K562 (cell line): ENCODE measurements at regions not wholly inside any gene's neighbourhood (a gene's known extent, or its start where the extent isn't known, plus 50 kb on each side); places are given as distances from the start of the nearest gene placed in this dataset.

Experiments
- CEBPG ChIP-seq, 3 experiments: fragments of 200-800 bp in 1 of 3; sonication (Bioruptor generic) in 1 of 3; sonication (generic) in 1 of 3; formaldehyde crosslinking in 1 of 3; IDR thresholded peaks in 2 of 3; conservative IDR thresholded peaks in 1 of 3; 2 replicates each; pipeline versions ENCODE4 v1.6.1 to v1.8.0; 2016 to 2022; ENCODE audit warnings: missing compliant biosample characterization in 2 of 3, missing genetic modification characterization in 2 of 3, mild to moderate bottlenecking in 1 of 3, missing genetic modification reagents in 1 of 3
- CHD1 ChIP-seq: fragments of 200-600 bp; sonication (generic); IDR thresholded peaks from one replicate; pipeline ENCODE4 v1.6.1; 2012; ENCODE audit warnings: mild to moderate bottlenecking, moderate library complexity, low read length, inconsistent platforms
- FIP1L1 ChIP-seq: fragments of 200-400 bp; formaldehyde crosslinking; IDR thresholded peaks from 2 replicates; pipeline ENCODE4 v1.6.1; 2018; ENCODE audit warnings: mild to moderate bottlenecking, low read depth, low read length; ENCODE audit not compliant: poor library complexity, severe bottlenecking
- HDAC2 ChIP-seq: fragments of 450-650 bp; IDR thresholded peaks from 2 replicates; pipeline ENCODE4 v1.6.1; 2016; ENCODE audit warnings: mild to moderate bottlenecking
- ILK ChIP-seq: fragments of 450-650 bp; IDR thresholded peaks from 2 replicates; pipeline ENCODE4 v1.6.1; 2016; ENCODE audit warnings: missing genetic modification characterization, low read depth, mild to moderate bottlenecking, missing compliant biosample characterization, moderate library complexity, borderline replicate concordance
- KDM1A ChIP-seq, 2 experiments: fragments of 450-650 bp; IDR thresholded peaks; 2 replicates each; pipeline ENCODE4 v1.6.1; 2016; ENCODE audit warnings: mild to moderate bottlenecking in 2 of 2
- KLF10 ChIP-seq: fragments of 250-450 bp; sonication (Bioruptor Pico); IDR thresholded peaks from 2 replicates; pipeline ENCODE4 v1.6.1; 2021; ENCODE audit warnings: matching md5 sums
- NCOA4 ChIP-seq: fragments of 450-650 bp; IDR thresholded peaks from 2 replicates; pipeline ENCODE4 v1.6.1; 2018; ENCODE audit warnings: mild to moderate bottlenecking; ENCODE audit not compliant: partially characterized antibody
- POLR2B ChIP-seq: fragments of 450-650 bp; IDR thresholded peaks from 2 replicates; pipeline ENCODE4 v1.6.1; 2018; ENCODE audit warnings: low read depth; ENCODE audit not compliant: partially characterized antibody
- POLR3A ChIP-seq: IDR thresholded peaks from 2 replicates; pipeline ENCODE4 v1.6.1; 2011; ENCODE audit warnings: borderline replicate concordance, mild to moderate bottlenecking, moderate library complexity; ENCODE audit not compliant: insufficient read length, insufficient read depth; ENCODE audit errors: extremely low read depth
- PTTG1 ChIP-seq: fragments of 450-650 bp; IDR thresholded peaks from 2 replicates; pipeline ENCODE4 v1.6.1; 2016; ENCODE audit warnings: low read depth, mild to moderate bottlenecking, missing genetic modification characterization, missing compliant biosample characterization
- RBM25 ChIP-seq: fragments of 200-400 bp; formaldehyde crosslinking; IDR thresholded peaks from 2 replicates; pipeline ENCODE4 v1.6.1; 2018; ENCODE audit warnings: low read length, low read depth, moderate library complexity; ENCODE audit not compliant: severe bottlenecking
- TAL1 ChIP-seq: fragments of 450-650 bp; IDR thresholded peaks from 2 replicates; pipeline ENCODE4 v1.6.1; 2016; ENCODE audit warnings: mild to moderate bottlenecking
- TCF7L2 ChIP-seq: fragments of 150-350 bp; IDR thresholded peaks from 2 replicates; pipeline ENCODE4 v1.6.1; 2016; ENCODE audit warnings: low read depth, mild to moderate bottlenecking, low read length, moderate library complexity
- THRAP3 ChIP-seq: fragments of 450-650 bp; IDR thresholded peaks from 2 replicates; pipeline ENCODE4 v1.6.1; 2016; ENCODE audit warnings: mild to moderate bottlenecking, inconsistent platforms, borderline replicate concordance
- WHSC1 ChIP-seq: IDR thresholded peaks from one replicate; pipeline ENCODE4 v1.6.1; 2012; ENCODE audit warnings: low read length, control low read depth, inconsistent platforms
- ZC3H4 ChIP-seq: sonication (generic); formaldehyde crosslinking; IDR thresholded peaks from 2 replicates; pipeline ENCODE4 v1.9.0; 2021; ENCODE audit warnings: missing genetic modification reagents, borderline replicate concordance
- ZNF24 ChIP-seq: fragments of 450-650 bp; IDR thresholded peaks from 2 replicates; pipeline ENCODE4 v1.6.1; 2016
- ZNF699 ChIP-seq: fragments of 250-450 bp; sonication (Bioruptor Pico); IDR thresholded peaks from 2 replicates; pipeline ENCODE4 v1.8.0; 2021; ENCODE audit warnings: mild to moderate bottlenecking, moderate library complexity; ENCODE audit not compliant: insufficient replicate concordance
- TF ChIP-seq, protein P1 (sequence below): fragments of 250-450 bp; sonication (Bioruptor Pico); IDR thresholded peaks from 2 replicates; pipeline ENCODE4 v1.5.0; 2020; ENCODE audit warnings: mild to moderate bottlenecking
- TF ChIP-seq, protein P2 (sequence below): IDR thresholded peaks from 2 replicates; pipeline ENCODE4 v1.6.1; 2016; ENCODE audit warnings: missing genetic modification characterization, missing compliant biosample characterization
- TF ChIP-seq, protein P3 (sequence below): sonication (generic); formaldehyde crosslinking; IDR thresholded peaks from 2 replicates; pipeline ENCODE4 v1.8.1; 2023; ENCODE audit warnings: mild to moderate bottlenecking, missing genetic modification reagents, moderate library complexity
- TF ChIP-seq, protein P4 (sequence below): fragments of 450-650 bp; IDR thresholded peaks from 2 replicates; pipeline ENCODE4 v1.6.1; 2017; ENCODE audit warnings: antibody characterized with exemption

DNA sequence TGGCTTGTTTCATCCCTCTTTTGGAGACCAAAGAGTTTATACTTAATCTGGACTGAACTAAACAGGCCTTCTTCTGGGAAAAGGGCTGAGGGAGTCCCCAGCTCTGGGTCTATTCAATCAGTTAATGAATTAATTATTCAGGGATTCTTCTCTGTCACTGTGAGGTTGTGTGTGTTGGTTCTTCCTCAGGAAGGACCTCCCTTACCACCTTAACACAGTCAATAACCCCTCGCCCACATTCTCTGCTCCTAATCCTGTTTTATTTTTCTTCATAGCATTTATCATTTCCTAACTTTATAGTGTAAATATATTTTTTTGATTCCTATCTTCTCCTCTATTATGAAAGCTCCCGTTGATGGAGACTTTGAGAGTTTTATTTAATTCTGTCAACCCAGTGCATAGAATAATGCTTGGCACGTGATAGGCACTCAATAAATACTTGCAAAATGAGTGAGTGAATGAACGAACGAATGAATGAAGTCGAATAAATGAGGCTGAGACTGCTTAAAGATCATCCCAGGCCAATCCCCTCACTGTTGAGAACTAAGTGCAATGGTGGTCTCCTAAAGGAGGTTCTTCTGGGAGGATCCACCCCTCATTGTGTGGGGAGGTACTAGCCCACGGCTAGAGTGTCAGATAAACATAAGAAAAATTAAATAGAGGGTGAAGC is 179.6 kb upstream of the JARID2 start (continued):
- TF ChIP-seq POLR3A = no peak
- TF ChIP-seq WHSC1 = no peak
- peak; percentile 96 for TF ChIP-seq ZNF24
- no peak for TF ChIP-seq FIP1L1
- TF ChIP-seq, protein P1, sequence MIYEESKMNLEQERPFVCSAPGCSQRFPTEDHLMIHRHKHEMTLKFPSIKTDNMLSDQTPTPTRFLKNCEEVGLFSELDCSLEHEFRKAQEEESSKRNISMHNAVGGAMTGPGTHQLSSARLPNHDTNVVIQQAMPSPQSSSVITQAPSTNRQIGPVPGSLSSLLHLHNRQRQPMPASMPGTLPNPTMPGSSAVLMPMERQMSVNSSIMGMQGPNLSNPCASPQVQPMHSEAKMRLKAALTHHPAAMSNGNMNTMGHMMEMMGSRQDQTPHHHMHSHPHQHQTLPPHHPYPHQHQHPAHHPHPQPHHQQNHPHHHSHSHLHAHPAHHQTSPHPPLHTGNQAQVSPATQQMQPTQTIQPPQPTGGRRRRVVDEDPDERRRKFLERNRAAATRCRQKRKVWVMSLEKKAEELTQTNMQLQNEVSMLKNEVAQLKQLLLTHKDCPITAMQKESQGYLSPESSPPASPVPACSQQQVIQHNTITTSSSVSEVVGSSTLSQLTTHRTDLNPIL (CRISPR knock-in tag) = no peak
- TF ChIP-seq THRAP3 = peak; percentile 35; the same call in 1 of the 2 replicates
- 0 out of 2 replicates have a peak, but pooled peaks have one; percentile 2 for TF ChIP-seq TAL1
- TF ChIP-seq, protein P2, sequence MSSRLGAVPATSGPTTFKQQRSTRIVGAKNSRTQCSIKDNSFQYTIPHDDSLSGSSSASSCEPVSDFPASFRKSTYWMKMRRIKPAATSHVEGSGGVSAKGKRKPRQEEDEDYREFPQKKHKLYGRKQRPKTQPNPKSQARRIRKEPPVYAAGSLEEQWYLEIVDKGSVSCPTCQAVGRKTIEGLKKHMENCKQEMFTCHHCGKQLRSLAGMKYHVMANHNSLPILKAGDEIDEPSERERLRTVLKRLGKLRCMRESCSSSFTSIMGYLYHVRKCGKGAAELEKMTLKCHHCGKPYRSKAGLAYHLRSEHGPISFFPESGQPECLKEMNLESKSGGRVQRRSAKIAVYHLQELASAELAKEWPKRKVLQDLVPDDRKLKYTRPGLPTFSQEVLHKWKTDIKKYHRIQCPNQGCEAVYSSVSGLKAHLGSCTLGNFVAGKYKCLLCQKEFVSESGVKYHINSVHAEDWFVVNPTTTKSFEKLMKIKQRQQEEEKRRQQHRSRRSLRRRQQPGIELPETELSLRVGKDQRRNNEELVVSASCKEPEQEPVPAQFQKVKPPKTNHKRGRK = no peak
- TF ChIP-seq HDAC2 = no peak
- 0 out of 2 replicates have a peak, but pooled peaks have one; percentile 28 for TF ChIP-seq ILK (tag)
- no peak for TF ChIP-seq TCF7L2
- TF ChIP-seq, protein P3, sequence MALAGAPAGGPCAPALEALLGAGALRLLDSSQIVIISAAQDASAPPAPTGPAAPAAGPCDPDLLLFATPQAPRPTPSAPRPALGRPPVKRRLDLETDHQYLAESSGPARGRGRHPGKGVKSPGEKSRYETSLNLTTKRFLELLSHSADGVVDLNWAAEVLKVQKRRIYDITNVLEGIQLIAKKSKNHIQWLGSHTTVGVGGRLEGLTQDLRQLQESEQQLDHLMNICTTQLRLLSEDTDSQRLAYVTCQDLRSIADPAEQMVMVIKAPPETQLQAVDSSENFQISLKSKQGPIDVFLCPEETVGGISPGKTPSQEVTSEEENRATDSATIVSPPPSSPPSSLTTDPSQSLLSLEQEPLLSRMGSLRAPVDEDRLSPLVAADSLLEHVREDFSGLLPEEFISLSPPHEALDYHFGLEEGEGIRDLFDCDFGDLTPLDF = no peak
- no peak for TF ChIP-seq CHD1
- TF ChIP-seq POLR2B = no peak
- TF ChIP-seq KLF10 (CRISPR knock-in tag) = no peak
- no peak for TF ChIP-seq KDM1A (IDR thresholded peaks at IDR 0.05)
- TF ChIP-seq ZC3H4 (CRISPR knock-in tag) = no peak
- TF ChIP-seq, protein P4, sequence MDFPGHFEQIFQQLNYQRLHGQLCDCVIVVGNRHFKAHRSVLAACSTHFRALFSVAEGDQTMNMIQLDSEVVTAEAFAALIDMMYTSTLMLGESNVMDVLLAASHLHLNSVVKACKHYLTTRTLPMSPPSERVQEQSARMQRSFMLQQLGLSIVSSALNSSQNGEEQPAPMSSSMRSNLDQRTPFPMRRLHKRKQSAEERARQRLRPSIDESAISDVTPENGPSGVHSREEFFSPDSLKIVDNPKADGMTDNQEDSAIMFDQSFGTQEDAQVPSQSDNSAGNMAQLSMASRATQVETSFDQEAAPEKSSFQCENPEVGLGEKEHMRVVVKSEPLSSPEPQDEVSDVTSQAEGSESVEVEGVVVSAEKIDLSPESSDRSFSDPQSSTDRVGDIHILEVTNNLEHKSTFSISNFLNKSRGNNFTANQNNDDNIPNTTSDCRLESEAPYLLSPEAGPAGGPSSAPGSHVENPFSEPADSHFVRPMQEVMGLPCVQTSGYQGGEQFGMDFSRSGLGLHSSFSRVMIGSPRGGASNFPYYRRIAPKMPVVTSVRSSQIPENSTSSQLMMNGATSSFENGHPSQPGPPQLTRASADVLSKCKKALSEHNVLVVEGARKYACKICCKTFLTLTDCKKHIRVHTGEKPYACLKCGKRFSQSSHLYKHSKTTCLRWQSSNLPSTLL = no peak
- no peak for TF ChIP-seq ZNF699 (CRISPR knock-in tag)
- TF ChIP-seq CEBPG (CRISPR knock-in tag; IDR thresholded peaks at IDR 0.05) = no peak
- no peak for TF ChIP-seq CEBPG (tag; conservative IDR thresholded peaks at IDR 0.05 in 1 of 2, IDR thresholded peaks at IDR 0.05 in 1 of 2)
- TF ChIP-seq NCOA4 = no peak
- TF ChIP-seq RBM25 = no peak
- no peak for TF ChIP-seq PTTG1 (tag)
